SK-N-SH (cell line): ENCODE measurements at regions not wholly inside any gene's neighbourhood (a gene's known extent, or its start where the extent isn't known, plus 50 kb on each side); places are given as distances from the start of the nearest gene placed in this dataset.

Experiments used
- CTCF ChIA-PET: fragments of 300-600, 350-600 bp; formaldehyde crosslinking; extraction: SDS; loops from one replicate; lab custom pipeline; 2021; lab: Yijun Ruan, JAX
- POLR2A ChIA-PET: fragments of 350-600 bp; sonication (Branson Sonifier 250); formaldehyde crosslinking; extraction: SDS; loops from one replicate; lab custom pipeline; 2020; ENCODE audit warnings: antibody characterized with exemption, inconsistent platforms; lab: Yijun Ruan, JAX
- DNase-seq: peaks from one replicate; pipeline ENCODE4 v3.0.0; 2012
- H2AFZ ChIP-seq: fragments of 200-600 bp; sonication (generic); 2 replicates; pipeline ENCODE4 v1.8.1; 2016; ENCODE audit warnings: antibody characterized with exemption, mild to moderate bottlenecking, low read depth
- H3F3A ChIP-seq: fragments of 200-600 bp; sonication (generic); replicated peaks from 2 replicates; pipeline ENCODE3; 2016; ENCODE audit warnings: antibody characterized with exemption, mild to moderate bottlenecking; ENCODE audit not compliant: insufficient read depth
- H3K27ac ChIP-seq, 2 experiments: fragments of 200-500 bp in 1 of 2; fragments of 200-600 bp in 1 of 2; sonication (Bioruptor generic) in 1 of 2; sonication (generic), shearing (Covaris generic) in 1 of 2; 2 replicates each; pipeline versions ENCODE4 v1.5.1 to v1.6.1; 2014 to 2016; ENCODE audit warnings: low read depth in 2 of 2, inconsistent platforms in 1 of 2, low read length in 1 of 2, mild to moderate bottlenecking in 1 of 2, mixed read lengths in 1 of 2
- H3K27me3 ChIP-seq: fragments of 200-600 bp; sonication (generic), shearing (Covaris generic); 2 replicates; pipeline ENCODE4 v1.6.1; 2016; ENCODE audit warnings: mixed run types; ENCODE audit not compliant: insufficient read depth
- H3K36me3 ChIP-seq, 2 experiments: fragments of 200-500 bp in 1 of 2; fragments of 200-600 bp in 1 of 2; sonication (Bioruptor generic) in 1 of 2; sonication (generic) in 1 of 2; replicated peaks in 1 of 2; 2 replicates each; pipeline versions ENCODE3 to v1.5.1; 2014 to 2016; ENCODE audit warnings: low read length in 1 of 2, mild to moderate bottlenecking in 1 of 2; ENCODE audit not compliant: insufficient read depth in 2 of 2, control insufficient read depth in 1 of 2
- H3K4me1 ChIP-seq, 2 experiments: fragments of 200-500 bp in 1 of 2; fragments of 200-600 bp in 1 of 2; sonication (Bioruptor generic) in 1 of 2; sonication (generic), shearing (Covaris generic) in 1 of 2; 2 replicates each; pipeline versions ENCODE4 v1.5.1 to v1.6.1; 2014 to 2016; ENCODE audit warnings: low read depth in 1 of 2, low read length in 1 of 2, mixed run types in 1 of 2; ENCODE audit not compliant: insufficient read depth in 2 of 2, control insufficient read depth in 1 of 2
- H3K4me2 ChIP-seq: fragments of 200-600 bp; sonication (generic), shearing (Covaris generic); 2 replicates; pipeline ENCODE4 v1.6.1; 2017; ENCODE audit warnings: mixed run types
- H3K4me3 ChIP-seq, 2 experiments: fragments of 200-500 bp in 1 of 2; fragments of 200-600 bp in 1 of 2; sonication (Bioruptor generic) in 1 of 2; sonication (generic), shearing (Covaris generic) in 1 of 2; 2 replicates each; pipeline versions ENCODE4 v1.5.1 to v1.8.1; 2014 to 2016; ENCODE audit warnings: low read depth in 2 of 2, inconsistent platforms in 1 of 2, low read length in 1 of 2, mild to moderate bottlenecking in 1 of 2, mixed read lengths in 1 of 2, moderate library complexity in 1 of 2
- H3K79me2 ChIP-seq: fragments of 200-600 bp; sonication (generic); 2 replicates; pipeline ENCODE4 v1.8.1; 2017; ENCODE audit warnings: mild to moderate bottlenecking; ENCODE audit not compliant: insufficient read depth
- H3K9ac ChIP-seq: fragments of 200-600 bp; sonication (generic); 2 replicates; pipeline ENCODE4 v1.6.1; 2017; ENCODE audit warnings: mixed run types
- H3K9me2 ChIP-seq: fragments of 200-600 bp; sonication (generic); 2 replicates; pipeline ENCODE4 v1.6.1; 2017; ENCODE audit warnings: mixed run types
- H3K9me3 ChIP-seq: fragments of 200-600 bp; sonication (generic); 2 replicates; pipeline ENCODE4 v1.6.1; 2017; ENCODE audit warnings: mixed run types, mild to moderate bottlenecking, moderate library complexity
- H4K20me1 ChIP-seq: fragments of 200-600 bp; sonication (generic); 2 replicates; pipeline ENCODE4 v1.6.1; 2017; ENCODE audit warnings: mild to moderate bottlenecking, mixed run types; ENCODE audit not compliant: insufficient read depth
- EP300 ChIP-seq, 2 experiments: IDR thresholded peaks; 2 replicates each; pipeline versions ENCODE4 v1.4.0 to v1.6.1; 2012; ENCODE audit warnings: borderline replicate concordance in 1 of 2, low read depth in 1 of 2, low read length in 1 of 2
- EZH2phosphoT487 ChIP-seq: fragments of 200-600 bp; sonication (generic); IDR thresholded peaks from 2 replicates; pipeline ENCODE4 v1.6.1; 2017; ENCODE audit warnings: low read depth, mixed run types, mild to moderate bottlenecking, antibody characterized with exemption, moderate library complexity, borderline replicate concordance
- FOXM1 ChIP-seq: IDR thresholded peaks from 2 replicates; pipeline ENCODE4 v1.4.0; 2012; ENCODE audit warnings: low read depth, mild to moderate bottlenecking
- RAD21 ChIP-seq: IDR thresholded peaks from 2 replicates; pipeline ENCODE4 v1.6.1; 2012; ENCODE audit warnings: mild to moderate bottlenecking, low read length
- RCOR1 ChIP-seq: fragments of 150-350 bp; IDR thresholded peaks from 2 replicates; pipeline ENCODE4 v1.6.1; 2017; ENCODE audit warnings: antibody characterized with exemption, low read length
- RFX5 ChIP-seq: IDR thresholded peaks from 2 replicates; pipeline ENCODE4 v1.6.1; 2012; ENCODE audit warnings: mild to moderate bottlenecking, improper control_type of control experiment, low read length
- SIN3A ChIP-seq: IDR thresholded peaks from 2 replicates; pipeline ENCODE4 v1.6.1; 2012; ENCODE audit warnings: low read depth, mild to moderate bottlenecking, low read length, moderate library complexity, borderline replicate concordance
- SMC3 ChIP-seq: IDR thresholded peaks from 2 replicates; pipeline ENCODE4 v1.6.1; 2012; ENCODE audit warnings: low read depth, low read length, improper control_type of control experiment
- TCF12 ChIP-seq: IDR thresholded peaks from 2 replicates; pipeline ENCODE4 v1.4.0; 2012
- WGBS: methylation state at CpG from one replicate; pipeline ENCODE4 v1.1.6; 2017; ENCODE audit warnings: low lambda C conversion rate; 5-methylcytosine and 5-hydroxymethylcytosine counted together
- TF ChIP-seq, protein P1 (sequence below): IDR thresholded peaks from 2 replicates; pipeline ENCODE4 v1.4.0; 2012; ENCODE audit warnings: low read depth
- TF ChIP-seq, protein P2 (sequence below): fragments of 150-350 bp; IDR thresholded peaks from 2 replicates; pipeline ENCODE4 v1.6.1; 2017; ENCODE audit warnings: antibody characterized with exemption, low read length, low read depth, borderline replicate concordance
- TF ChIP-seq, protein P3 (sequence below): fragments of 200-600 bp; sonication (generic); IDR thresholded peaks from 2 replicates; pipeline ENCODE4 v1.6.1; 2017; ENCODE audit warnings: antibody characterized with exemption, mild to moderate bottlenecking, moderate library complexity
- TF ChIP-seq, protein P4 (sequence below): IDR thresholded peaks from 2 replicates; pipeline ENCODE4 v1.6.1; 2012; ENCODE audit warnings: mild to moderate bottlenecking, low read depth, low read length, moderate library complexity
- TF ChIP-seq, protein P5 (sequence below): fragments of 150-350 bp; IDR thresholded peaks from 2 replicates; pipeline ENCODE4 v1.6.1; 2016; ENCODE audit warnings: mild to moderate bottlenecking, low read depth, low read length

DNA sequence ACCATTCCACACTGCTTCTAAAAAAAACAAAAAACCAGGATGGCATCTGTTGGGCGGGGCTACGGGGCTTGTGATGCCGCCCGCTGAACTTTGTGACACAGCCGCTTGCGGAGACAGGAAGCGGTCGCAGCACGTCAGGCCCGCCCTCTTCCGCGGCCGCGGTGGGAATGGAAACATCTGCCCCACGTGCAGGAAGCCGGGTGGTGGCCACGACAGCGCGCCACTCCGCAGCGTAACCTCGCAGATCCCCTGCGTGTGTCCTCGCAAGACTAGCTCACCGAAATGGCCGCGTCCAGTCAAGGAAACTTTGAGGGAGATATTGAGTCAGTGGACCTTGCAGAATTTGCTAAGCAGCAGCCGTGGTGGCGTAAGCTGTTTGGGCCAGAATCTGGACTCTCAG is 168.5 kb downstream of the SUCLG1 start:
- H3K4me3 ChIP-seq = no peak overlapping the region
- POLR2A ChIA-PET = no interaction called here
- no peak overlapping the region for H2AFZ ChIP-seq
- H3F3A ChIP-seq = no peaks in the 10 kb centered on the region
- no peak for DNase-seq
- TF ChIP-seq RFX5 = no peak
- TF ChIP-seq, protein P1, sequence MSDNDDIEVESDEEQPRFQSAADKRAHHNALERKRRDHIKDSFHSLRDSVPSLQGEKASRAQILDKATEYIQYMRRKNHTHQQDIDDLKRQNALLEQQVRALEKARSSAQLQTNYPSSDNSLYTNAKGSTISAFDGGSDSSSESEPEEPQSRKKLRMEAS = no peak
- no peak for TF ChIP-seq SMC3
- TF ChIP-seq EP300 (IDR thresholded peaks at IDR 0.05; ENCODE audit: borderline replicate concordance in 1 of 2, low read depth in 1 of 2, low read length in 1 of 2) = no peak
- TF ChIP-seq, protein P2, sequence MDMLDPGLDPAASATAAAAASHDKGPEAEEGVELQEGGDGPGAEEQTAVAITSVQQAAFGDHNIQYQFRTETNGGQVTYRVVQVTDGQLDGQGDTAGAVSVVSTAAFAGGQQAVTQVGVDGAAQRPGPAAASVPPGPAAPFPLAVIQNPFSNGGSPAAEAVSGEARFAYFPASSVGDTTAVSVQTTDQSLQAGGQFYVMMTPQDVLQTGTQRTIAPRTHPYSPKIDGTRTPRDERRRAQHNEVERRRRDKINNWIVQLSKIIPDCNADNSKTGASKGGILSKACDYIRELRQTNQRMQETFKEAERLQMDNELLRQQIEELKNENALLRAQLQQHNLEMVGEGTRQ = no peak
- no peak for TF ChIP-seq FOXM1
- TF ChIP-seq, protein P3, sequence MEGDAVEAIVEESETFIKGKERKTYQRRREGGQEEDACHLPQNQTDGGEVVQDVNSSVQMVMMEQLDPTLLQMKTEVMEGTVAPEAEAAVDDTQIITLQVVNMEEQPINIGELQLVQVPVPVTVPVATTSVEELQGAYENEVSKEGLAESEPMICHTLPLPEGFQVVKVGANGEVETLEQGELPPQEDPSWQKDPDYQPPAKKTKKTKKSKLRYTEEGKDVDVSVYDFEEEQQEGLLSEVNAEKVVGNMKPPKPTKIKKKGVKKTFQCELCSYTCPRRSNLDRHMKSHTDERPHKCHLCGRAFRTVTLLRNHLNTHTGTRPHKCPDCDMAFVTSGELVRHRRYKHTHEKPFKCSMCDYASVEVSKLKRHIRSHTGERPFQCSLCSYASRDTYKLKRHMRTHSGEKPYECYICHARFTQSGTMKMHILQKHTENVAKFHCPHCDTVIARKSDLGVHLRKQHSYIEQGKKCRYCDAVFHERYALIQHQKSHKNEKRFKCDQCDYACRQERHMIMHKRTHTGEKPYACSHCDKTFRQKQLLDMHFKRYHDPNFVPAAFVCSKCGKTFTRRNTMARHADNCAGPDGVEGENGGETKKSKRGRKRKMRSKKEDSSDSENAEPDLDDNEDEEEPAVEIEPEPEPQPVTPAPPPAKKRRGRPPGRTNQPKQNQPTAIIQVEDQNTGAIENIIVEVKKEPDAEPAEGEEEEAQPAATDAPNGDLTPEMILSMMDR = no peak
- TF ChIP-seq, protein P4, sequence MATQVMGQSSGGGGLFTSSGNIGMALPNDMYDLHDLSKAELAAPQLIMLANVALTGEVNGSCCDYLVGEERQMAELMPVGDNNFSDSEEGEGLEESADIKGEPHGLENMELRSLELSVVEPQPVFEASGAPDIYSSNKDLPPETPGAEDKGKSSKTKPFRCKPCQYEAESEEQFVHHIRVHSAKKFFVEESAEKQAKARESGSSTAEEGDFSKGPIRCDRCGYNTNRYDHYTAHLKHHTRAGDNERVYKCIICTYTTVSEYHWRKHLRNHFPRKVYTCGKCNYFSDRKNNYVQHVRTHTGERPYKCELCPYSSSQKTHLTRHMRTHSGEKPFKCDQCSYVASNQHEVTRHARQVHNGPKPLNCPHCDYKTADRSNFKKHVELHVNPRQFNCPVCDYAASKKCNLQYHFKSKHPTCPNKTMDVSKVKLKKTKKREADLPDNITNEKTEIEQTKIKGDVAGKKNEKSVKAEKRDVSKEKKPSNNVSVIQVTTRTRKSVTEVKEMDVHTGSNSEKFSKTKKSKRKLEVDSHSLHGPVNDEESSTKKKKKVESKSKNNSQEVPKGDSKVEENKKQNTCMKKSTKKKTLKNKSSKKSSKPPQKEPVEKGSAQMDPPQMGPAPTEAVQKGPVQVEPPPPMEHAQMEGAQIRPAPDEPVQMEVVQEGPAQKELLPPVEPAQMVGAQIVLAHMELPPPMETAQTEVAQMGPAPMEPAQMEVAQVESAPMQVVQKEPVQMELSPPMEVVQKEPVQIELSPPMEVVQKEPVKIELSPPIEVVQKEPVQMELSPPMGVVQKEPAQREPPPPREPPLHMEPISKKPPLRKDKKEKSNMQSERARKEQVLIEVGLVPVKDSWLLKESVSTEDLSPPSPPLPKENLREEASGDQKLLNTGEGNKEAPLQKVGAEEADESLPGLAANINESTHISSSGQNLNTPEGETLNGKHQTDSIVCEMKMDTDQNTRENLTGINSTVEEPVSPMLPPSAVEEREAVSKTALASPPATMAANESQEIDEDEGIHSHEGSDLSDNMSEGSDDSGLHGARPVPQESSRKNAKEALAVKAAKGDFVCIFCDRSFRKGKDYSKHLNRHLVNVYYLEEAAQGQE = no peak
- TF ChIP-seq RAD21 = no peak
- TF ChIP-seq TCF12 = no peak
- TF ChIP-seq, protein P5, sequence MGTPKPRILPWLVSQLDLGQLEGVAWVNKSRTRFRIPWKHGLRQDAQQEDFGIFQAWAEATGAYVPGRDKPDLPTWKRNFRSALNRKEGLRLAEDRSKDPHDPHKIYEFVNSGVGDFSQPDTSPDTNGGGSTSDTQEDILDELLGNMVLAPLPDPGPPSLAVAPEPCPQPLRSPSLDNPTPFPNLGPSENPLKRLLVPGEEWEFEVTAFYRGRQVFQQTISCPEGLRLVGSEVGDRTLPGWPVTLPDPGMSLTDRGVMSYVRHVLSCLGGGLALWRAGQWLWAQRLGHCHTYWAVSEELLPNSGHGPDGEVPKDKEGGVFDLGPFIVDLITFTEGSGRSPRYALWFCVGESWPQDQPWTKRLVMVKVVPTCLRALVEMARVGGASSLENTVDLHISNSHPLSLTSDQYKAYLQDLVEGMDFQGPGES = no peak
- TF ChIP-seq RCOR1 = no peak
- TF ChIP-seq SIN3A = no peak
- TF ChIP-seq EZH2phosphoT487 = no peak
- no peaks in the 10 kb centered on the region for H3K9me3 ChIP-seq
- WGBS = 33% methylated on average over 10 of the region's 29 CpGs
- H3K36me3 ChIP-seq = no peaks in the 10 kb centered on the region
- H4K20me1 ChIP-seq = no peaks in the 10 kb centered on the region
- CTCF ChIA-PET = interaction anchor here (1.6 kb wide), 1 partner anchor 24 kb away, joined by 6 read pairs; no protein-coding TSS in a partner anchor
- H3K27ac ChIP-seq = no peak overlapping the region
- H3K79me2 ChIP-seq = no peaks in the 10 kb centered on the region
- no peak overlapping the region for H3K9ac ChIP-seq
- no peaks in the 10 kb centered on the region for H3K9me2 ChIP-seq
- no peaks in the 10 kb centered on the region for H3K4me1 ChIP-seq
- no peaks in the 10 kb centered on the region for H3K27me3 ChIP-seq
- H3K4me2 ChIP-seq = no peak overlapping the region
